IgD-negative memory B cell (primary cell): ENCODE measurements at regions not wholly inside any gene's neighbourhood (a gene's known extent, or its start where the extent isn't known, plus 50 kb on each side); places are given as distances from the start of the nearest gene placed in this dataset.

Source experiments
- H3K27ac Mint-ChIP-seq, 3 donors: one replicate each; pipeline ENCODE4 v1.8.0; 2020 to 2022; ENCODE audit warnings: mild to moderate bottlenecking in 3 of 3, mixed read lengths in 3 of 3, moderate library complexity in 1 of 3
- H3K27me3 Mint-ChIP-seq: one replicate; pipeline ENCODE4 v1.8.0; 2021; ENCODE audit warnings: mixed read lengths
- H3K36me3 Mint-ChIP-seq: one replicate; pipeline ENCODE4 v1.8.0; 2020; ENCODE audit warnings: mild to moderate bottlenecking, mixed read lengths
- H3K4me1 Mint-ChIP-seq, 3 donors: one replicate each; pipeline ENCODE4 v1.8.0; 2020 to 2022; ENCODE audit warnings: mixed read lengths in 3 of 3, mild to moderate bottlenecking in 1 of 3
- H3K4me3 Mint-ChIP-seq, 4 donors: one replicate each; pipeline ENCODE4 v1.8.0; 2020 to 2022; ENCODE audit warnings: mild to moderate bottlenecking in 4 of 4, mixed read lengths in 4 of 4, moderate library complexity in 3 of 4
- H3K9me3 Mint-ChIP-seq, 3 donors: one replicate each; pipeline ENCODE4 v1.8.0; 2020 to 2021; ENCODE audit warnings: mixed read lengths in 3 of 3, mild to moderate bottlenecking in 1 of 3

DNA sequence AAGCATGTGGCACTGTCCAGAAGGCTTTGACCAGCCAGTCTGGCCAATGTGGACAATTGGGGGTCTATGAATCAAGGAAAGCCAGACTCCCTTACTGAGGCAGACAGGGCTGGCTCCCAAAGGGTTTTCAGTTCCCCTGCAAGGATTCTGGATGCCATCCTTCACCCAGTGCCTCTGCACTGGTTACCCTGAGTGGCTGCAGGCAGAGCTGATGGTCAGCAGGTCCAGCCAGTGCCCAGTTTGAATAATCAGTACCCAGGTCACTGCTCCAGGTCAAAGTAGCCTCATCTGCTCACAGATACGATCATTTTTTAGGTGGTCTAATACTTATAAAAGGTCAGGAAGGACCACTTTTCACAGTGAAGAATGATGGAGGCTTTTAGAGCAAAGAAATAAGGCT is 52.2 kb upstream of the MAMLD1 start:
- Mint-ChIP-seq H3K4me3 (no peak overlapping the region), H3K9me3 (no peaks in the 10 kb centered on the region), H3K27ac (no peak overlapping the region), H3K36me3 (no peaks in the 10 kb centered on the region), H3K27me3 (peaks cover 2% of the 10 kb centered on the region), H3K4me1 (peaks cover 0 to 2% (median 0%) of the 10 kb centered on the region in 3 donors)

DNA sequence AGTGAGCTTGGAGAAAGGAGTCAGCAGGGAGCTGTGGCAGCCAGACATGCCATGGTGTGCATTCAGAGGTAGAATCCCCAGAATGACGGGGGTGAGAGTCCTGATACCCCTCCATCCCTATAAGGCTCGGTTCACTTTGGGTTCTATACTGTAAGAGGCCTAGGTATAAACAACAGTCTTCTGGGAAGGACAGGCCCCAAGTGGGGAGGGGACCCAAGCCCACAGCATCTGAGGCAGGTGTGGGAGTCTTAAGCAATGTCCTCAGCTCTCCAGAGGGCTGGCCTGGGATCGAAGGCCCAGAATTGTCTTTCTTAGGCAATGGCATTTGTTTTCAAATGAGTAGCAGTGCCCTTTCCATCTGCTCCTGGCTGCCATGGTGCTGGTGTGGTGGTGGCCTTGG is 50.2 kb upstream of the MAMLD1 start:
- H3K27me3 Mint-ChIP-seq, result peaks cover 3% of the 10 kb centered on the region
- peaks cover 0 to 1% (median 0%) of the 10 kb centered on the region in 3 donors for H3K9me3 Mint-ChIP-seq
- H3K27ac Mint-ChIP-seq, result no peak overlapping the region
- peaks cover 0 to 2% (median 0%) of the 10 kb centered on the region in 3 donors for H3K4me1 Mint-ChIP-seq
- no peak overlapping the region for H3K4me3 Mint-ChIP-seq
- H3K36me3 Mint-ChIP-seq, result no peaks in the 10 kb centered on the region
